OCI-LY1 (cell line): ENCODE measurements at regions not wholly inside any gene's neighbourhood (a gene's known extent, or its start where the extent isn't known, plus 50 kb on each side); places are given as distances from the start of the nearest gene placed in this dataset.
"Not testable (repeated sequence)": the region's sequence is repeated elsewhere in the genome, so short reads cannot be mapped to it uniquely, and the experiment has no call there.

ENCODE experiments used
- H2AFZ ChIP-seq: fragments of 200-600 bp; sonication (generic), shearing (Covaris generic); 2 replicates; pipeline ENCODE4 v1.6.0; 2014; ENCODE audit warnings: antibody characterized with exemption, mild to moderate bottlenecking, low read length
- H3F3A ChIP-seq: fragments of 200-600 bp; sonication (generic), shearing (Covaris generic); 2 replicates; pipeline ENCODE4 v1.6.0; 2014; ENCODE audit warnings: mild to moderate bottlenecking, antibody characterized with exemption, low read length, moderate library complexity; ENCODE audit not compliant: insufficient read depth
- H3K27ac ChIP-seq: fragments of 200-600 bp; sonication (generic); 2 replicates; pipeline ENCODE4 v1.5.1; 2014; ENCODE audit warnings: low read length, mixed run types, mild to moderate bottlenecking, low read depth; ENCODE audit not compliant: poor library complexity, severe bottlenecking
- H3K27me3 ChIP-seq: fragments of 200-600 bp; sonication (generic); 2 replicates; pipeline ENCODE4 v1.6.0; 2014; ENCODE audit warnings: antibody characterized with exemption, mild to moderate bottlenecking, low read length, moderate library complexity; ENCODE audit not compliant: insufficient read depth
- H3K36me3 ChIP-seq: fragments of 200-600 bp; sonication (generic); 2 replicates; pipeline ENCODE4 v1.6.1; 2014; ENCODE audit warnings: mild to moderate bottlenecking, antibody characterized with exemption, low read length, moderate library complexity, mixed read lengths; ENCODE audit not compliant: insufficient read depth
- H3K4me1 ChIP-seq: fragments of 200-600 bp; sonication (generic); 2 replicates; pipeline ENCODE4 v1.5.1; 2014; ENCODE audit warnings: mild to moderate bottlenecking, low read length, moderate library complexity; ENCODE audit not compliant: insufficient read depth, severe bottlenecking
- H3K4me2 ChIP-seq: fragments of 200-600 bp; sonication (generic), shearing (Covaris generic); 2 replicates; pipeline ENCODE4 v1.6.1; 2014; ENCODE audit warnings: low read length
- H3K4me3 ChIP-seq: fragments of 200-600 bp; sonication (generic); 2 replicates; pipeline ENCODE4 v1.5.1; 2014; ENCODE audit warnings: low read length, low read depth, mild to moderate bottlenecking, mixed read lengths; ENCODE audit not compliant: poor library complexity, severe bottlenecking
- H3K79me2 ChIP-seq: fragments of 200-600 bp; shearing (Covaris generic); 2 replicates; pipeline ENCODE4 v1.6.1; 2016; ENCODE audit warnings: mixed run types, low read length, mixed read lengths; ENCODE audit not compliant: insufficient read depth
- H3K9ac ChIP-seq: fragments of 200-600 bp; sonication (generic), shearing (Covaris generic); 2 replicates; pipeline ENCODE4 v1.6.1; 2014; ENCODE audit warnings: mild to moderate bottlenecking, low read length, mixed read lengths
- H3K9me2 ChIP-seq: fragments of 200-600 bp; sonication (generic), shearing (Covaris generic); 2 replicates; pipeline ENCODE4 v1.6.1; 2014; ENCODE audit warnings: low read depth, mild to moderate bottlenecking, low read length, mixed read lengths
- H3K9me3 ChIP-seq: fragments of 200-600 bp; shearing (Covaris generic); 2 replicates; pipeline ENCODE4 v1.6.1; 2014; ENCODE audit warnings: low read length, mixed read lengths
- H4K20me1 ChIP-seq: fragments of 200-600 bp; sonication (generic), shearing (Covaris generic); 2 replicates; pipeline ENCODE4 v1.6.0; 2016; ENCODE audit warnings: mild to moderate bottlenecking, low read length; ENCODE audit not compliant: insufficient read depth
- CTCF ChIP-seq: fragments of 200-600 bp; sonication (generic), shearing (Covaris generic); IDR thresholded peaks from 2 replicates; pipeline ENCODE4 v1.5.1; 2017; ENCODE audit warnings: mild to moderate bottlenecking, antibody characterized with exemption, low read length, moderate library complexity, mixed read lengths
- EZH2 ChIP-seq: fragments of 200-600 bp; sonication (generic), shearing (Covaris generic); IDR thresholded peaks from 2 replicates; pipeline ENCODE4 v1.8.0; 2017; ENCODE audit warnings: borderline replicate concordance, mixed run types, mild to moderate bottlenecking, antibody characterized with exemption, low read length, moderate library complexity, mixed read lengths

DNA sequence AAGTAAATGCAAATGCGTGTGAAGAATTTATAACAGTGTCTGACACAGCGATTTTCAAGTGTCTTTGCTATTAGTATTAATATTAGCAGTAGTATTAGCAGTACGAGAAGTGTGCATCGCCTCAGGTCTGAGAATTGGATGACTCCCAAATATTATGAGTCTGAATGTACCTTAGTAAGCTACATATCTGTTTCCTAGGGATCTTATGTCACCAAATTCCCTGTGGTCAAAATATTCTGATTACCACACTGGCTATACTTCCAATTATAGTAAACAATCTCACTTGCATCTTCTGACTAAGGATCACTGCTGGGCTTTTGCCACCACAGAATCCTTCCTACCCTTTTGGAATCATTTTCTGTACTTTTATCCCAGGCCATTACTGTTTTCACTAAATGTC lies 396.0 kb upstream of the MIS18BP1 start:
- no peak overlapping the region for H3K9ac ChIP-seq
- TF ChIP-seq EZH2 (no peak), CTCF (no peak)
- H3F3A ChIP-seq = no peaks in the 10 kb centered on the region
- no peak overlapping the region for H3K27ac ChIP-seq
- H3K9me3 ChIP-seq = no peaks in the 10 kb centered on the region
- H4K20me1 ChIP-seq = no peaks in the 10 kb centered on the region
- no peaks in the 10 kb centered on the region for H3K79me2 ChIP-seq
- H3K4me2 ChIP-seq = no peak overlapping the region
- no peak overlapping the region for H3K4me3 ChIP-seq
- no peaks in the 10 kb centered on the region for H3K4me1 ChIP-seq
- no peak overlapping the region for H2AFZ ChIP-seq
- no peaks in the 10 kb centered on the region for H3K9me2 ChIP-seq
- H3K36me3 ChIP-seq = no peaks in the 10 kb centered on the region
- H3K27me3 ChIP-seq = no peaks in the 10 kb centered on the region

- no peaks in the 10 kb centered on the region for H3K79me2 ChIP-seq
- no peak overlapping the region for H3K4me3 ChIP-seq
- no peaks in the 10 kb centered on the region for H3K4me1 ChIP-seq
- no peak overlapping the region for H2AFZ ChIP-seq
- no peak overlapping the region for H3K9ac ChIP-seq
- H3K9me2 ChIP-seq = no peaks in the 10 kb centered on the region
- no peak overlapping the region for H3K27ac ChIP-seq
- H3K36me3 ChIP-seq = no peaks in the 10 kb centered on the region
- no peaks in the 10 kb centered on the region for H4K20me1 ChIP-seq
- no peaks in the 10 kb centered on the region for H3K9me3 ChIP-seq
- H3K4me2 ChIP-seq = no peak overlapping the region
- no peaks in the 10 kb centered on the region for H3K27me3 ChIP-seq
- no peak for TF ChIP-seq CTCF
- no peak for TF ChIP-seq EZH2
- no peaks in the 10 kb centered on the region for H3F3A ChIP-seq
Measured at GRCh38 chr14:45641541-45641940, 388.5 kb upstream of the MIS18BP1 start.

DNA sequence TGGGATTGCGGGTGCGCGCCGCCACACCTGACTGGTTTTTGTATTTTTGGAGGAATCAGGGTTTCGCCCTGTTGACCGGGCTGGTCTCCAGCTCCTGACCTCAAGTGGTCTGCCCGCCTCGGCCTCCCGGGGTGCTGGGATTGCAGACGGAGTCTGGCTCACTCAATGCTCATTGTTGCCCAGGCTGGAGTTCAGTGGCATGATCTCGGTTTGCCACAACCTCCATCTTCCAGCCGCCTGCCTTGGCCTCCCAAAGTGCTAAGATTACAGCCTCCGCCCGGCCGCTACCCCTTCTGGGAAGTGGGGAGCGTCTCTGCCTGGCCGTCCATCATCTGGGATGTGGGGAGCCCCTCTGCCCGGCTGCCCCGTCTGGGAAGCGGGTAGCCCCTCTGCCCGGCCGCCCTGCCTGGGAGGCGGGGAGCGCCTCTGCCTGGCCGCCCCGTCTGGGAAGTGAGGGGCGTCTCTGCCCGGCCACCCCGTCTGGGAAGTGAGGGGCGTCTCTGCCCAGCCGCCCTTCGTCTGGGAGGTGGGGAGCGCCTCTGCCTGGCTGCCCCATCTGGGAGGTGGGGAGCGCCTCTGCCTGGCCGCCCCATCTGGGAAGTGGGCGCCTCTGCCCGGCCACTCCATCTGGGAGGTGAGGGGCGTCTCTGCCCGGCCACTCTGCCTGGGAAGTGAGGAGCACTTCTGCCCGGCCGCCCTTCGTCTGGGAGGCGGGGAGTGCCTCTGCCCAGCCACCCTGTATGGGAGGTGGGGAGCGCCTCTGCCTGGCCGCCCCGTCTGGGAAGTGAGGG lies 381.8 kb upstream of the MIS18BP1 start:
- not testable (repeated sequence) for H3K9ac ChIP-seq, H3K4me2 ChIP-seq, H2AFZ ChIP-seq, H3K4me1 ChIP-seq, H3F3A ChIP-seq, H3K4me3 ChIP-seq, H3K9me3 ChIP-seq, H3K27me3 ChIP-seq, H4K20me1 ChIP-seq, H3K9me2 ChIP-seq, H3K79me2 ChIP-seq, H3K36me3 ChIP-seq, H3K27ac ChIP-seq
